GM19463 (cell line): ENCODE measurements at regions not wholly inside any gene's neighbourhood (a gene's known extent, or its start where the extent isn't known, plus 50 kb on each side); places are given as distances from the start of the nearest gene placed in this dataset.

Experiments
- ATAC-seq: cut with Tn5 transposase; IDR thresholded peaks from one replicate; pipeline ENCODE4 v1.9.1; 2021; ENCODE audit warnings: mild to moderate bottlenecking, moderate library complexity; ENCODE audit not compliant: unreplicated experiment

- no peak for ATAC-seq
Measured at GRCh38 chr2:7899923-7900322, 781.9 kb upstream of the ID2 start.

DNA sequence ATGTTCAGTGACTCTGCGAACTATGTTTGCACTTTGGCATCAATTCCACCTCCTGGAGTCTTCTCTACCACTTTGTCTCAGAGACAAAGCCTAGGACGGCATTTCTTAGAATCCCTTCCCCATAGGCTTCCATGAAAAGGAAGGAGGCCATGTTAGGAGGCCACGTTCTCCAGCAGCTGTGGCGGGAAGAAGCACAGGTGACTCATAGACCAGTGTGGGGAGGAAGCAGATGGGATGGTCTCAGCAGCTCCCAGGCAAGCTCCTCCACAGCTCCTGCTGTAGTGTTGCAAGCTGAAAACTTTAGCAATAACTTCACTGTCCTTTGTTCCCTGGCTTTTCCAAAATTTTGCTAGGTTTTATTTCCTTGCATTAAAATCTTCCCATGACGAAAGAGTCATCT is 781.3 kb upstream of the ID2 start:
- ATAC-seq = no peak

DNA sequence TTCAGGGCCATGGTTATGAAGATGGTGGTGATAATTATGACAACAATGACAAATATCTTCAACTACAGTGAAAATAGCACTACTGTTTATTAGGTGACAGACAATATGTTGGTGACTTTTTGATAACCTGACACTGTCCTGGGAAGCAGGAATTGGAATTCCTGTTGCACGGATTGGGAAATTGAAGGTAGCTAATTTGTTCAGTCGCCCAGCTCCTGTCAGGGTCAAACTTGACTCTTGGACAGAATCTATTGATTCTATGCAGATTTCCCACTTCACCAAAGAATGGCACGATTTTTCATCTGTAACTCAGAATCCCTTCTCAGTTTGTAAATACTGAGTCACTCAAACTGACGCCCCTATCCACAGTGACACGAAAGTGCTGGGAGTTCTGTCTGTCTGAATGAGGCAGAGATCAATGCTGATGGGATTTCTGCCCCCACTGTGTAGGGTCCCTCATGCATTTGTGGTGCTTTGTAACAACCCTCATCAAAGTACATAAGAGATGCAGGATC is 779.5 kb upstream of the ID2 start:
- ATAC-seq = no peak

- no peak for ATAC-seq
Measured at GRCh38 chr2:7904319-7904718, 777.5 kb upstream of the ID2 start.

- ATAC-seq = no peak
Measured at GRCh38 chr2:7905756-7906155, 776.1 kb upstream of the ID2 start.

DNA sequence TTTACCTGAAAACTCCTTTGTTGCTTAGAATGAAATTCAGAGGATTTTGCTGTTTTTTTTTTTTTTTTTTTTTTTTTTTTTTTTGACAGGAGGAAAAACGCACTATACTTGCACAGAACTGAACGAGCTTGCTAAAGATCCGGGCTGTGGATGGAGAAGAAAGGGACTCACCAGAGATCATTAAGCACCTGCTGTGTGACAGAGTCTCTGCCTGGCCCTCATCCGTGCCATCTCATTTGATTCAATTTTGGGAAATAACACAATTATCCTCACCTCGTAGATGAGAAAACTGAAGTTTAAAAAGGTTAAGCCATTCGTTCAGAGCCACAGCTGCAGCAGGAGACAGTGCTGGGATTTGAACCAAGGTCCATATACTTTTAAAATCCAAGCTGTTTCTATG is 775.4 kb upstream of the ID2 start:
- no peak for ATAC-seq

- ATAC-seq = no peak
Measured at GRCh38 chr2:7907041-7907440, 774.8 kb upstream of the ID2 start.

DNA sequence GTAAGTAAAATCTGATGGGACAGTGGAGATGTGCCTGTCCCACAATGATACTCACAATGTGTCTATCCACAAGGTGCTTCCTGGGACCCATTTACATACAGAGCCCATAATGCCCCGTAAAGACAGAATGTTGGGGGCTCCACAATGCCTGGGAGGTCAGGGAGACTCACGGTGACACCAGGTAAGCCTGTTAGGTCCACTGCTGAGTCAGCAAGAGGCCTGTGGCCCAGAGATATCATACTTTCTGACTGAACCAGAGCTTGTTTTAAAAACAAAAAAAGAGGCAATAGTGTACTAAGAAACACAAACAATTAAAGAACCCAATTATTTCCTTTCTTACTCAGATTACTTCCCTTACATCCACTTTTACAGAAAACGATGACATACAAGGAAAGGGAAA is 771.1 kb upstream of the ID2 start:
- ATAC-seq = no peak

DNA sequence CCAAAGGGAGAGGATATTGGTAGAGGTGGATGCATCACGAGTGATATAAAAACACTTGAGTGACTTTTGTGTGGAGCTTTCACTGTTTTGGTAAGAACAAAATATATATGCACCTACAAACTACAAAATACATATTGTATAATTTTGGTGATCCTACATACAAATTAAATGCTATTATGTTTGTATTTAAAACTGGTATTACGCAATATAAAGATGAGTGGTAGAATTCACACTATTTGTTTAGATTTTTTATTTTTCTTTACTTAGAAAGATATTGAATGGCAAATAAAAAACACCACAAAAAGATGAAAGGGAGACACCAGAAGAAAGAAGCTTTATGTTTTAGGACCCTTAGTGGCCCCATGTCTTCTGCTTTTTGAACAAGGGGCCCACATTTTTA is 770.7 kb upstream of the ID2 start:
- no peak for ATAC-seq

DNA sequence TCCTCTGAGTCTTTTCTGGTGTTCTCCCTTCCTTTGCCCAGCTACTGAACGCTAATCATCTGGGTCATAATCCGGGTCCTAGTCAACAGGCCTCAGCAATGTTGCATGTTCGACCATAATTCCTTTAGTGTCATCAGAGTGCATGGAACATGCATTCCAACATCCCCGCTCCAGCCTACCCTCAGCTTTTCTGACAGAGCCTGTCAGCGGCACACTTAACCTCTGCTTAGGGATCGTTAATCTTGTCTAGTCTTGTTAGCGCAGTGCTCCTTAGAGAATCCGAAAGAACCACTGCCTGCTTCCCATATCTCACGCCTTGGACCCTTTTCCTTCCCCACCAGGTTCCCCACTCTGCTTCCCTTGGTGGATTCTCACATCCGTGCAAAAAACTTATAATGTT is 767.9 kb upstream of the ID2 start:
- ATAC-seq = no peak

DNA sequence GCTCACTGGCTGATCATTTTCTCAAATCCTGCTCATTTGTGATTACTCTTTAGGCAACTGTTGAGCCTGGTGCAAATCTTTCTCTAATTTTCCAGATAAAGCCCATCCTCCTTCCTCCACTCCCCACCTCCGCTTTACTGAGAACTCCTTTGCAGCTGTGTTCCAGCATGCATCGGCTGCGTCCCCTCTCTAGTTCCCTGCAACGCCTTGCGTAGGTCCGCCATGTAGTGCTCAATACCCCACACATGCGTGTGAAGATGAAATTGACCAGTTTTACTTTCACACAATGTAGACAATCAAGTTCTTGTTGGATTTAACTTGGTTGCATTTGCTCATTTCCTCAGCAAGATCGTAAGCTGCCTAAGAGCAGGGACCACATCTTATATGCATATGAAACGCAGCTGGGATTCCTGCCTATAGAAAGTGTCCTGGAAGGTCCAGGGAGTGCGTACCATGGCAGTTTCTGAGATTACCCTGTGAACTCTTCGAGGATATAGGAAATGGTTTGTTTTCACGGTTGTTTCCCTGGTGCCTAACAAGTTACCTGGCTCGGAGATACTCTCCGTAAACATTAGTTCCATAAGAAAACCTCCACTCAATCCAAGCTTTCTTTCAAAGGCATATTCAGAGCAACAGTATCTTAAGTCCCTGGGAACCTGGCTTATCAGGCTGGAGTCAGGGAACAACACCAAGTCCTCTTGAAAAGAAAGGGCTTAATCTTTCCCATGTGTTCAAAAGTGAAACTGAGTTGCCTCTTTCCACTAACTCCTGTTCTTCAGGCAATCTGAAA is 766.4 kb upstream of the ID2 start:
- ATAC-seq = no peak

DNA sequence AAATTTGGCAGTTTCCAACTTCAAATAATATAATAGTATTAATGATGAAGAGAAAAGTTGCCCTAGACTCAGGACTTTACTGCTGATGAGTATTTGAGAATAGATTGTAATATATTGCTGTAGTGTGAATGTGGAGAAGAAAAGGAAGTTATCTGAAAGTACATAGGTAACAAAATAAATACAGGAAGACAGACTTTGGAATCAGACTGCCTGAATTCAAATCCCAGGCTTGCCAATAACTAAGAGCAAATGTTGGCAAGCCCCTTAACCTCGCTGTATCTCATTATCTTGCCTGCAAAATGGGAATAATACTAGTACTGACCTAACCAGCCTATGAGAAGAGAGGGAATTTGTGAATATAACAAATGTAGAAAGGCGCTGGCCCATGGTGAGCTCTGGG is 765.2 kb upstream of the ID2 start:
- ATAC-seq = no peak

DNA sequence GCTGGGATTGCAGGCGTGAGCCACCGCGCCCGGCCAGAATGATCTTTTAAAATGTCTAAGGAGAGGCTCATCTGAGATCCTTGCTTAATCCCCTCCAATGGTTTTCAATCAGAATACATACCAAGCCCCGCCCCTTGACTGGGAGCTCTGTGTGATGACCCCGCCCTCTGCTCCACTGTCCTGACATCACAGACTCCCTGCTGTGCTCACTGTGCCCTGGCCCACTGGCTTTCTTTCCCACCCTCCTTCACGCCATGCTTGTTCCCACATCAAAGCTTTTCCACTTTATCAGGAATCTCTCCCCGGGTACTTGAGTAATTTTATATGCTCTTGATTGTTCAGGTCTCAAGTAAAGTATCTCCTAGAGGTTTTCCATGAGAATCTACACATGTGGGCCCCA is 762.3 kb upstream of the ID2 start:
- no peak for ATAC-seq

DNA sequence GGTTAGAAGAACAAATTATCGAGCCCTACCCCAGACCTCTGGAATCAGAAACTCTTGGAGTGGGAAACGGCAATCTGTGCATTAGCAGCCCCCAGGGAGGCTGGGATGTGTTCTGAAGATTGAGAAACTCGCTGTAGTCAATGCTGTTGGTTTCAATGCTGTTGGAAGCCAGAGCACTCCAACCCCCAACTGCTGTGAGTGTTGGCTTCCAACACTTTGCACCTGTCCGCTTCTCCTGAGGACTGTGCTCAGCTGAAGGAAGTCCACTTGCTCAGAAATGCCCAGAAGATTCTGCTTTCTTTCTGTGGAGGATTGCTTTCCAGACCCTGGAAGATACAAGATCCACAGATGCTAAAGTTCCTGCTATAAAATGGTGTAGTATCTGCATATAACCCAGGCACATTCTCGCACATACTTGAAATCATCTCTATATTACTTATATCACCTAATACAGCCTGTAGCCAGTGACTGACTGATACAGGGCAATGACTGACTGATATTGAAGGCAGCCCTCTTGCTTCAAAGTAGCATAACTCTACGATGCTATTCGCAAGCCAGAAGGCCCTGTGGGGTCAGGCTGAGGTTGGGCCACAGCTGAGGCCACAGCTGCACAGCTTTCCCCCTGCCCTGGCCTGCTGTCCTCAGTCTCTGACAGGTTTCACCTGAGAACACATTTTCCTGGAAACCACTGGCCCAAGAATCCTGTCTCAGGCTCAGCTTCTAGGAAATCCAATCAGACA is 757.7 kb upstream of the ID2 start:
- no peak for ATAC-seq

DNA sequence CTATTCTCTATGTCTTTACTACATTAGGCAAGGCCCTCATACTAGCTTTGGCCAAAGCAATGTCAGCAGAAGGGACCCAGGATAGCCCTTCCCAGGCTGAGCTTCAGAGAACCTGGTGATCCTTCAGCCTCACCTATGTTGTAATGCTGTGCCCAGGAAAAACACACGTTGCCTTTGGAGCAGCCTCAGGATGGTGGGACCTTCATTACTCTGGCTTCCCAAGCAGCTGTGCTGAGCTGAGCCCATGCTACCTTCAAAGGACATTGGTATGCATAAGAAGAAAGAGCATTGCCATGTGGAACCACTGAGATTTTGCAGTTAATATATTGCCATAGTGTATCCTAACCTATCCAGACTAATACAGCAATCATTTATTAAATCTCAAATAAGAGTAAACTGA is 756.4 kb upstream of the ID2 start:
- ATAC-seq = no peak

GRCh38 chr2:7927691-7928090 is 754.2 kb upstream of the ID2 start:
- ATAC-seq = no peak

- ATAC-seq = no peak
Measured at GRCh38 chr2:7929281-7929680, 752.6 kb upstream of the ID2 start.

GRCh38 chr2:7930800-7931635 is 750.8 kb upstream of the ID2 start:
- ATAC-seq = no peak

DNA sequence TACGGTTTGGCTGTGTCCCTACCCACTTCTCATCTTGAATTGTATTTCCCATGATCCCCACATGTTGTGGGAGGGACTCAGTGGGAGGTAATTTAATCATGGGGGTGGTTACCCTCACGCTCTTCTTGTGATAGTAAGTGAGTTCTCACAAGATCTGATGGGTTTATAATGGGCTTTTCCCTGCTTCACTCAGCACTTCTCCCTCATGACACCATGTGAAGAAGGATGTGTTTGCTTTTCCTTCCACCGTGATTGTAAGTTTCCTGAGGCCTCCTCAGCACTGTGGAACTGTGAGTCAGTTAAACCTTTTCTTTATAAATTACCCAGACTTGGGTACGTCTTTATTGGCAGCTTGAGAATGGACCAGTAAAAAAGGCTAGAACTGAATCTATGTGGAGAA is 750.0 kb upstream of the ID2 start:
- ATAC-seq = no peak

- no peak for ATAC-seq
Measured at GRCh38 chr2:7933672-7934071, 748.2 kb upstream of the ID2 start.

DNA sequence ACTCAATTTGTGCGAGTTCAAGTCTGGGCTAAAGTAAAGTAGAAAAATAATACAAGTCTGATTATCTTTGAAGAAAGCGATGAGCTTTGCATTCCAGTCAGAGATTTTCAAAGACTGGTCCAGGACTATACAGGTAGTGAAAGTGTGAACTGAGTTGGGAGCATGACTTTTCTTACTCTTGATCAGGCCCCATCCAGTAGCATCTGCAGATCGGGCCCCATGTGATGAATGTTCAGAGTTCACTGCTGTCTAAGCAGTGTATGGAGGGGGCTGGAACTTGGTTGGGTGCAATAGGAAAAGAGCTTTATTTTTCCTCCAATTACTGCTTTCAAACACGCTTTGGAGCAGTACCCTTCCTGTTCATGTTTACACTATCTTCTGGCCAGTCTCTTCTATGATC is 747.4 kb upstream of the ID2 start:
- no peak for ATAC-seq

DNA sequence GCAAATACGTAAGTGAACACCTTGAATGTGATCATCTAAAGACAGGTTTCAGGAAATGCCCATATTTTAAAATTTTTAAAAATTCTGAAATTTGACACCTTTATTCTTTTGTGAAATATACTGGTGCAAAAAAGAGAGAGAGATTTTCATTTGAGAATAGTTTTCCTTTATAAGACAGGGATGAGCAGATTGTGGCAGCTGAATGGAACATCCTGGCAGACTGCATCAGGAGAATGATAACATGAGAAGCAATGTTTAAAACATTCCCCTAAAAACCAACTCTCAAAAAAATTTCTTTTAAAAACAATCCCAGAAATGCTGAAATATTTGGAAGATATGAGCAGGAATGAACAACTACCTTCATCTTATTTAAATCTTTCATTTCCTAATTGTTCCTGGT is 744.8 kb upstream of the ID2 start:
- ATAC-seq = no peak
